H9 (cell line): ENCODE measurements at regions not wholly inside any gene's neighbourhood (a gene's known extent, or its start where the extent isn't known, plus 50 kb on each side); places are given as distances from the start of the nearest gene placed in this dataset.
"Not testable (repeated sequence)": the region's sequence is repeated elsewhere in the genome, so short reads cannot be mapped to it uniquely, and the experiment has no call there.

Experiments used
- DNase-seq: peaks from one replicate; pipeline ENCODE4 v3.0.0-alpha.2; 2017
- H2AFZ ChIP-seq: one replicate; pipeline ENCODE4 v1.6.1; 2013; ENCODE audit warnings: mild to moderate bottlenecking, low read length, control low read depth, moderate library complexity
- H2AK5ac ChIP-seq: 2 replicates; pipeline ENCODE4 v1.6.1; 2013; ENCODE audit warnings: low read length, control low read depth, mixed read lengths; ENCODE audit not compliant: insufficient read length
- H2BK120ac ChIP-seq: one replicate; pipeline ENCODE4 v1.6.1; 2013; ENCODE audit warnings: low read depth, mild to moderate bottlenecking, low read length, control low read depth, inconsistent platforms; ENCODE audit not compliant: poor library complexity, severe bottlenecking
- H2BK12ac ChIP-seq: 2 replicates; pipeline ENCODE4 v1.6.1; 2013; ENCODE audit warnings: low read length, control low read depth, mixed read lengths, low read depth; ENCODE audit not compliant: insufficient read length
- H2BK15ac ChIP-seq: 2 replicates; pipeline ENCODE4 v1.6.1; 2013; ENCODE audit warnings: low read depth, low read length, control low read depth
- H2BK20ac ChIP-seq: one replicate; pipeline ENCODE4 v1.6.1; 2013; ENCODE audit warnings: low read depth, mild to moderate bottlenecking, low read length, control low read depth, inconsistent platforms; ENCODE audit not compliant: poor library complexity, severe bottlenecking
- H2BK5ac ChIP-seq: 2 replicates; pipeline ENCODE4 v1.6.1; 2013; ENCODE audit warnings: low read length, control low read depth, mixed read lengths; ENCODE audit not compliant: insufficient read length
- H3K14ac ChIP-seq: 2 replicates; pipeline ENCODE4 v1.6.1; 2013; ENCODE audit warnings: low read length, control low read depth; ENCODE audit not compliant: insufficient read depth
- H3K18ac ChIP-seq: 2 replicates; pipeline ENCODE4 v1.6.1; 2013; ENCODE audit warnings: low read depth, mild to moderate bottlenecking, mixed read lengths, low read length, control low read depth; ENCODE audit not compliant: insufficient read length
- H3K23ac ChIP-seq: 2 replicates; pipeline ENCODE4 v1.6.1; 2013; ENCODE audit warnings: low read length, control low read depth, mixed read lengths, low read depth; ENCODE audit not compliant: insufficient read length
- H3K23me2 ChIP-seq: 2 replicates; pipeline ENCODE4 v1.6.1; 2013; ENCODE audit warnings: low read depth, mild to moderate bottlenecking, mixed read lengths, low read length, control low read depth; ENCODE audit not compliant: insufficient read length, poor library complexity, severe bottlenecking
- H3K27ac ChIP-seq: 2 replicates; pipeline ENCODE4 v1.5.1; 2013; ENCODE audit warnings: low read length, control low read depth, mixed read lengths, low read depth; ENCODE audit not compliant: insufficient read length
- H3K27me3 ChIP-seq: 2 replicates; pipeline ENCODE4 v1.6.1; 2013; ENCODE audit warnings: low read length, control low read depth, inconsistent platforms; ENCODE audit not compliant: insufficient read depth
- H3K4ac ChIP-seq: 2 replicates; pipeline ENCODE4 v1.6.1; 2013; ENCODE audit warnings: low read depth, mild to moderate bottlenecking, control low read depth, inconsistent platforms, low read length, moderate library complexity
- H3K4me1 ChIP-seq: 2 replicates; pipeline ENCODE4 v1.6.1; 2013; ENCODE audit warnings: low read length, control low read depth, inconsistent platforms; ENCODE audit not compliant: insufficient read depth
- H3K4me2 ChIP-seq: 2 replicates; pipeline ENCODE4 v1.6.1; 2013; ENCODE audit warnings: low read length, control low read depth, mixed read lengths; ENCODE audit not compliant: insufficient read length, insufficient read depth
- H3K56ac ChIP-seq: 2 replicates; pipeline ENCODE4 v1.6.1; 2013; ENCODE audit warnings: low read depth, mild to moderate bottlenecking, mixed read lengths, low read length, control low read depth; ENCODE audit not compliant: insufficient read length
- H3K79me1 ChIP-seq: 2 replicates; pipeline ENCODE4 v1.6.1; 2013; ENCODE audit warnings: low read depth, mild to moderate bottlenecking, moderate library complexity, low read length, control low read depth, inconsistent platforms; ENCODE audit not compliant: insufficient read depth, poor library complexity, severe bottlenecking
- H3K79me2 ChIP-seq: 2 replicates; pipeline ENCODE4 v1.6.1; 2013; ENCODE audit warnings: low read length, control low read depth, inconsistent platforms; ENCODE audit not compliant: insufficient read depth
- H3K9ac ChIP-seq: 2 replicates; pipeline ENCODE4 v1.6.1; 2013; ENCODE audit warnings: low read length, control low read depth, mixed read lengths; ENCODE audit not compliant: insufficient read length; ENCODE audit errors: extremely low read depth
- H3K9me3 ChIP-seq: one replicate; pipeline ENCODE4 v1.6.1; 2013; ENCODE audit warnings: low read depth, low read length, inconsistent platforms; ENCODE audit not compliant: control insufficient read depth
- H3T11ph ChIP-seq: one replicate; pipeline ENCODE4 v1.6.1; 2013; ENCODE audit warnings: mild to moderate bottlenecking, low read length, control low read depth, inconsistent platforms
- H4K20me1 ChIP-seq: one replicate; pipeline ENCODE4 v1.6.1; 2013; ENCODE audit not compliant: control insufficient read depth, insufficient read length, insufficient read depth
- H4K5ac ChIP-seq: 2 replicates; pipeline ENCODE4 v1.6.1; 2013; ENCODE audit warnings: low read depth, mild to moderate bottlenecking, mixed read lengths, low read length, control low read depth; ENCODE audit not compliant: insufficient read length
- H4K8ac ChIP-seq: replicated peaks from 2 replicates; pipeline ENCODE4 v1.6.1; 2013; ENCODE audit warnings: low read length, control low read depth, mixed read lengths, low read depth; ENCODE audit not compliant: insufficient read length
- H4K91ac ChIP-seq: 2 replicates; pipeline ENCODE4 v1.6.1; 2013; ENCODE audit warnings: low read depth, mild to moderate bottlenecking, moderate library complexity, mixed read lengths, low read length, control low read depth; ENCODE audit not compliant: insufficient read length
- H3K27ac Mint-ChIP-seq, 3 experiments: 2 replicates in 2 of 3; 3 replicates in 1 of 3; pipeline ENCODE4 v1.8.0; 2020 to 2021; ENCODE audit warnings: mixed read lengths in 3 of 3, mild to moderate bottlenecking in 1 of 3, moderate library complexity in 1 of 3
- H3K27me3 Mint-ChIP-seq: 2 replicates; pipeline ENCODE4 v1.8.0; 2021; ENCODE audit warnings: low read depth, mild to moderate bottlenecking, moderate library complexity, mixed read lengths
- H3K36me3 Mint-ChIP-seq, 3 experiments: 2 replicates in 2 of 3; 3 replicates in 1 of 3; pipeline ENCODE4 v1.8.0; 2020 to 2021; ENCODE audit warnings: low read depth in 3 of 3, mixed read lengths in 3 of 3; ENCODE audit not compliant: insufficient read depth in 1 of 3
- H3K4me1 Mint-ChIP-seq, 2 experiments: 2 replicates each; pipeline ENCODE4 v1.8.0; 2020; ENCODE audit warnings: mixed read lengths in 2 of 2
- H3K4me3 Mint-ChIP-seq, 2 experiments: 2 replicates in 1 of 2; 3 replicates in 1 of 2; pipeline ENCODE4 v1.8.0; 2020 to 2021; ENCODE audit warnings: mild to moderate bottlenecking in 2 of 2, mixed read lengths in 2 of 2, moderate library complexity in 1 of 2
- H3K9me3 Mint-ChIP-seq, 2 experiments: 2 replicates in 1 of 2; 3 replicates in 1 of 2; pipeline ENCODE4 v1.8.0; 2020; ENCODE audit warnings: mild to moderate bottlenecking in 2 of 2, mixed read lengths in 2 of 2, moderate library complexity in 1 of 2
- WGBS: extraction: QIAGEN DNeasy Blood & Tissue Kit; methylation state at CpG from one replicate; pipeline ENCODE4 v1.1.7; 2013; ENCODE audit warnings: missing lambda C conversion rate, low lambda C conversion rate, mixed read lengths; ENCODE audit not compliant: insufficient read length; ENCODE audit errors: extremely low coverage; 5-methylcytosine and 5-hydroxymethylcytosine counted together

- H2AFZ ChIP-seq, H3K4ac ChIP-seq, H3K4me1 Mint-ChIP-seq, H2BK12ac ChIP-seq, H3K23ac ChIP-seq, H3K4me2 ChIP-seq, H4K20me1 ChIP-seq, H3T11ph ChIP-seq, H3K36me3 Mint-ChIP-seq, H3K79me2 ChIP-seq, H2BK120ac ChIP-seq, H3K4me1 ChIP-seq, H2BK15ac ChIP-seq, H3K23me2 ChIP-seq, DNase-seq, H3K27me3 ChIP-seq, H3K18ac ChIP-seq, H4K5ac ChIP-seq, H3K27me3 Mint-ChIP-seq, H4K91ac ChIP-seq, H3K9ac ChIP-seq, H3K4me3 Mint-ChIP-seq, H3K56ac ChIP-seq, H4K8ac ChIP-seq, H3K27ac Mint-ChIP-seq, H3K9me3 ChIP-seq, H3K14ac ChIP-seq, H3K79me1 ChIP-seq, H3K27ac ChIP-seq, H2AK5ac ChIP-seq, H3K9me3 Mint-ChIP-seq, H2BK20ac ChIP-seq, H2BK5ac ChIP-seq: not testable (repeated sequence)
- WGBS, result no CpG with 5 or more reads among the region's 14 CpGs
Observed at GRCh38 chr15:20144333-20145036, 397.1 kb downstream of the GOLGA6L6 start.

- H3K56ac ChIP-seq, H2BK120ac ChIP-seq, H3K18ac ChIP-seq, H3K4ac ChIP-seq, H2AK5ac ChIP-seq, H2AFZ ChIP-seq, H2BK12ac ChIP-seq, H3K36me3 Mint-ChIP-seq, H3K27ac ChIP-seq, H2BK5ac ChIP-seq, H3K23me2 ChIP-seq, H3K79me1 ChIP-seq, H3K23ac ChIP-seq, H2BK15ac ChIP-seq, H4K91ac ChIP-seq, H2BK20ac ChIP-seq, H3K14ac ChIP-seq, H3K4me1 Mint-ChIP-seq, H4K8ac ChIP-seq, H3K27me3 ChIP-seq, H3K27me3 Mint-ChIP-seq, H3K9me3 ChIP-seq, H3K79me2 ChIP-seq, H3K4me1 ChIP-seq, H3K9ac ChIP-seq, H4K20me1 ChIP-seq, H4K5ac ChIP-seq, DNase-seq, H3K27ac Mint-ChIP-seq, H3K9me3 Mint-ChIP-seq, H3T11ph ChIP-seq, H3K4me3 Mint-ChIP-seq, H3K4me2 ChIP-seq: not testable (repeated sequence)
- no CpG with 5 or more reads among the region's 3 CpGs for WGBS
Observed at GRCh38 chr15:20142906-20143305, 398.7 kb downstream of the GOLGA6L6 start.
